Epithelial cell of prostate (primary cell): ENCODE measurements at regions not wholly inside any gene's neighbourhood (a gene's known extent, or its start where the extent isn't known, plus 50 kb on each side); places are given as distances from the start of the nearest gene placed in this dataset.

Source experiments
- DNase-seq: peaks from one replicate; pipeline ENCODE4 v3.0.0-alpha.2; 2011; ENCODE audit warnings: low read depth, low spot score
- H3K27ac ChIP-seq: fragments of 450-650 bp; 2 replicates; pipeline ENCODE4 v1.5.1; 2017; ENCODE audit warnings: mild to moderate bottlenecking

DNA sequence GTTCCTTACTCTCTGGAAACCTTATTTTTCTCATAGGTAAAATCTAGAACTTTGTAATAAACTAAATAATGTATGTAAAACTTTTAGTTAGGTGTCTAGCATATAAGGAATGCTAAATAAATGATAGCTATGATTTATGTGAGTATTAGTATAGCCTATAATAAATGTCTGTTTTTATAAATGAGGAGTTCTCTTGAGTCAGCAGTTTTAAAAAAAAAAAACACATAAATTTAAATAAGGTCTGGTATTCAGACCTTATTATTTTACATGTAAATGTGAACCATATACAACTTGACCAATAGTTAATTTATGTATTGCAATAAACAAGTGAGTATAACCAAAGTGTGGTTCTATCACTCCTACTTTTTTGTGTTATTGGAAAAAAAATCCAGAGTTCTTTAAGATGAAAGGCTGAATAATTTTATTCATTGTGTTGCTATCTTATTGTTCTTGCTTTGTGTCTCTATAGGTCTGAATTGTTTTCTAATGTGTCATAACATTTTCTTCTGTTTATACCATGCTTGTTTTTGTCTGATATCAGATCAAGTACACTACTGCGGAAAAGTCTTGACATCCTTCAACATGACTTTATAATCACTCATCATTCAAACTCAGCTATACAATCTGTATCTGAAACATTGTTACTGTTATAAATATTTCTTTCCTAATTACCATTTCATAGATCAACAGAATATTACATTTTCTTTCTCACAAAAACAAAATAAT, 115.7 kb downstream of the RASSF9 start:
- DNase-seq, result no peak
- no peak overlapping the region for H3K27ac ChIP-seq

DNA sequence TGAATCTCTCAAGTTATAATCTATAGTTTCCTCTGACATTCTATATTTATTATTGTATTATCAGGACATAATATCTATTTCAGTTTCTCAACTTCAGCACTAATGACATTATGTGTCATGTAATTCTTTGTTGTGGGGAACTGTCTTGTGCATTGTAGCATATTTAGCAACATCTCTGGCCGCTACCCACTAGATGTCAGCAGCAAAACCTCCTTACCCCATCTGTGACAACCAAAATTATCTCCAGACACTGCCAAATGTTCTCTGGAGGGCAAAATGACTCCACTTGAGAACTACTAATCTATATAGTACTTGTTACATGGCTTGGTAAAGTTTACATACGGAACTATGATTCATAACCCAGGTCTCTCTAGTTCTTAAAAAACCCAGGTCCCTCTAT, 110.2 kb downstream of the RASSF9 start:
- no peak overlapping the region for H3K27ac ChIP-seq
- DNase-seq, result no peak

DNA sequence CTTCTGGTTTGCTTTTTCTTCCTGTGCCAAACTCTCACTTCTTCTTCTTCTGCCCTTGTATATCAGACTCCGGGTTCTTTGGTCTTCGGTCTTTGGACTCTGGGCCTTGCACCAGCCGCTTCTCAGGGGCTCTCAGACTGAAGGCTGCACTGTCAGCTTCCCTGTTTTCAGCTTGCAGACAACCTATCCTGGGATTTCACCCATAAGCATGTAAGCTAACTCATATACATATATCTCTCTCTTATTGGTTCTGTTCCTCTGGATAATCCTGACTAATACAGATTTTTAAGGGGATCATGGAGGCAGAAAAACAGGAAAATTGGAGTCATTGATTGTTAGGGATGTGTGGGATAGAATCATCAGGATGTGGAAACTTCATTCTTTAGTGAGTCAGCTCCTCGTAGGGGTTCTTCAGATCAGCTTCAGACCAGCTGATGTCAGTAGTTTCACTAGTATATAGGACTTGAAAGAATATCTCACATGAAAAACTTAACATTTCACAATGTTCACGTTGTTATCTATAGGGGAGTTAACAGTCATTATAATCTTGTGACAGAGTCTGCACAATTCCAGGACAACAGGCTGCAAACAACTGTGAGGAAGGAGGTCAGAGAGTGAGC, 102.9 kb downstream of the RASSF9 start:
- no peak overlapping the region for H3K27ac ChIP-seq

GRCh38 chr12:85733984-85734383, 102.2 kb downstream of the RASSF9 start:
- no peak overlapping the region for H3K27ac ChIP-seq
- no peak for DNase-seq

More for the DNA sequence above, 102.9 kb downstream of the RASSF9 start:
- no peak for DNase-seq

DNA sequence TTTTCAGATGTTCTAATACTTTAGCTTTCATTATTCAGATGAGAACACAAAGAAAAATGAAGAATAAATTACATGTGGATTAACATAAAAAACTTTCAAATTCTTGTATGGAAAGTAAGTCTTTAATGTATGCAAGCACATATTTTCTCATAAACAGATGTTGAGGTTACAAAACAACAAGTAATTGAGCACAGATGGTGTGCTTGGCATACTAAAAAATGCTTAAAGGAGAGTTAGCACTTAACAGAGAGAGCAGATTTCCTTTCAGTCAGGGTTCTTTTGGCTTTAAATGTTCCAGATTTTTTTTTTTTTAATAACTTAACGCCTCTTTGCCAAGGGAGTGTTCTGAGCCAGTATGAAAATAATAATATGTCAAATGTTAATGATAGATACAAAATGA, 96.0 kb downstream of the RASSF9 start:
- no peak for DNase-seq
- H3K27ac ChIP-seq, result no peak overlapping the region

GRCh38 chr12:85741046-85741445, 95.2 kb downstream of the RASSF9 start:
- H3K27ac ChIP-seq, result no peak overlapping the region
- DNase-seq, result no peak

DNA sequence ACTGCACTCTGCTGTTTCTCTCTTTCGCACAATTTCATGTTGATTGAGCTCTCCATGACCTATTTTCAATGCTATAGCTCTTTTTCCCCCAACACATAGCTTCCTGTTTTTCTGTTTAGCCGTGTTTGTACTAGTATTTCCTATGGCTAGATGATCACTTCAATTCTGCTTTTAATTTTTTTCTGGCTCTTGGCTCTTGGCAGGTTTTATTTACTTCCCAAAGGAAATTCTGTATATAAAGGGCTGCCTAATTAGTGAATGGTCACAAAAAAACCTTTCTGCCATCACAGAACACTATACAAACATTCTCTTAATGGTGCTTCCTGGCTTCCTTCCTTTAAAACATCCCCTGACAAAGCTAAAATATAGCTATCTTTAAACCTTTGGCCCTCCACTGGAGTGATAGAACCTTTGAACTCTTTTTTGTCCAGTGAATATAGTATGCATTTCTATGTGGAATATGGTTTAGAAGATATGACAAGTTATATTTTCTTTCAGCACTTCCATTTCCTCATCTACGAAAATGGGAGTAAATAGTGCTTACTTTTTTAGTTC, 88.2 kb downstream of the RASSF9 start:
- H3K27ac ChIP-seq, result no peak overlapping the region
- DNase-seq, result no peak
